ENCODE measurements at regions not wholly inside any gene's neighbourhood (a gene's known extent, or its start where the extent isn't known, plus 50 kb on each side); places are given as distances from the start of the nearest gene placed in this dataset.
"Not testable (repeated sequence)": the region's sequence is repeated elsewhere in the genome, so short reads cannot be mapped to it uniquely, and the experiment has no call there.

- no peak for DNase-seq (ENCODE audit: low read depth in 2 of 2)
Measured at GRCh38 chr9:78122631-78123030, 91.0 kb upstream of the GNAQ start.

GRCh38 chr9:78121488-78121887 lies 89.9 kb upstream of the GNAQ start:
- peak; percentile 7 to 13 for DNase-seq (ENCODE audit: low read depth in 2 of 2)

GRCh38 chr9:78118742-78119473 lies 87.3 kb upstream of the GNAQ start:
- no peak for DNase-seq (ENCODE audit: low read depth in 2 of 2)

GRCh38 chr9:78115073-78115472 lies 83.5 kb upstream of the GNAQ start:
- DNase-seq (ENCODE audit: low read depth in 2 of 2) = no peak

- no peak for DNase-seq (ENCODE audit: low read depth in 2 of 2)
Measured at GRCh38 chr9:78114581-78114980, 83.0 kb upstream of the GNAQ start.

- DNase-seq (ENCODE audit: low read depth in 2 of 2) = no peak
Measured at GRCh38 chr9:78112406-78112805, 80.8 kb upstream of the GNAQ start.

- no peak for DNase-seq (ENCODE audit: low read depth in 2 of 2)
Measured at GRCh38 chr9:78112004-78112403, 80.4 kb upstream of the GNAQ start.

GRCh38 chr9:78109075-78109474 lies 77.5 kb upstream of the GNAQ start:
- DNase-seq (ENCODE audit: low read depth in 2 of 2) = no peak

- DNase-seq (ENCODE audit: low read depth in 2 of 2) = not testable (repeated sequence)
Measured at GRCh38 chr9:78106586-78106985, 75.0 kb upstream of the GNAQ start.

- no peak for DNase-seq (ENCODE audit: low read depth in 2 of 2)
Measured at GRCh38 chr9:78103971-78104433, 72.4 kb upstream of the GNAQ start.

GRCh38 chr9:78101247-78101646 lies 69.6 kb upstream of the GNAQ start:
- no peak for DNase-seq (ENCODE audit: low read depth in 2 of 2)

- no peak for DNase-seq (ENCODE audit: low read depth in 2 of 2)
Measured at GRCh38 chr9:78097541-78097940, 65.9 kb upstream of the GNAQ start.

GRCh38 chr9:78091731-78092130 lies 60.1 kb upstream of the GNAQ start:
- DNase-seq (ENCODE audit: low read depth in 2 of 2) = no peak

- no peak for DNase-seq (ENCODE audit: low read depth in 2 of 2)
Measured at GRCh38 chr9:78089111-78089510, 57.5 kb upstream of the GNAQ start.

GRCh38 chr9:78088190-78088589 lies 56.6 kb upstream of the GNAQ start:
- DNase-seq (ENCODE audit: low read depth in 2 of 2) = not testable (repeated sequence)

Measured in stimulated activated CD4-positive, alpha-beta T cell treated with anti-CD3 and anti-CD28 coated beads, Interleukin-1b, Interleukin-23, amount 100 ng/mL, for 1 hour (primary cell).